Activated CD4-positive, alpha-beta T cell treated with anti-CD3 and anti-CD28 coated beads, Interleukin-2, amount 10 ng/mL, durations not matched to agents 7 days and 5 days (primary cell): ENCODE measurements at regions not wholly inside any gene's neighbourhood (a gene's known extent, or its start where the extent isn't known, plus 50 kb on each side); places are given as distances from the start of the nearest gene placed in this dataset.

Experiments
- CTCF ChIA-PET: fragments of 350-600 bp; sonication (Branson Sonifier 250); formaldehyde crosslinking; loops from one replicate; lab custom pipeline; 2021; ENCODE audit warnings: antibody characterized with exemption; lab: Charles Lee
- POLR2A ChIA-PET: fragments of 350-600 bp; sonication (Branson Sonifier 250); formaldehyde crosslinking; loops from one replicate; lab custom pipeline; 2021; ENCODE audit warnings: antibody characterized with exemption; lab: Charles Lee
- DNase-seq: peaks from one replicate; pipeline ENCODE4 v3.0.0-alpha.2; 2020
- H3K27ac Mint-ChIP-seq: one replicate; pipeline ENCODE4 v1.8.0; 2021; ENCODE audit warnings: mild to moderate bottlenecking, moderate library complexity, mixed read lengths
- H3K27me3 Mint-ChIP-seq: one replicate; pipeline ENCODE4 v1.8.0; 2021; ENCODE audit warnings: mixed read lengths
- H3K36me3 Mint-ChIP-seq: one replicate; pipeline ENCODE4 v1.8.0; 2021; ENCODE audit warnings: low read depth, mixed read lengths
- H3K4me1 Mint-ChIP-seq: one replicate; pipeline ENCODE4 v1.8.0; 2021; ENCODE audit warnings: mixed read lengths
- H3K4me3 Mint-ChIP-seq: one replicate; pipeline ENCODE4 v1.8.0; 2021; ENCODE audit warnings: mild to moderate bottlenecking, moderate library complexity, mixed read lengths
- H3K9me3 Mint-ChIP-seq: one replicate; pipeline ENCODE4 v1.8.0; 2021; ENCODE audit warnings: mixed read lengths

DNA sequence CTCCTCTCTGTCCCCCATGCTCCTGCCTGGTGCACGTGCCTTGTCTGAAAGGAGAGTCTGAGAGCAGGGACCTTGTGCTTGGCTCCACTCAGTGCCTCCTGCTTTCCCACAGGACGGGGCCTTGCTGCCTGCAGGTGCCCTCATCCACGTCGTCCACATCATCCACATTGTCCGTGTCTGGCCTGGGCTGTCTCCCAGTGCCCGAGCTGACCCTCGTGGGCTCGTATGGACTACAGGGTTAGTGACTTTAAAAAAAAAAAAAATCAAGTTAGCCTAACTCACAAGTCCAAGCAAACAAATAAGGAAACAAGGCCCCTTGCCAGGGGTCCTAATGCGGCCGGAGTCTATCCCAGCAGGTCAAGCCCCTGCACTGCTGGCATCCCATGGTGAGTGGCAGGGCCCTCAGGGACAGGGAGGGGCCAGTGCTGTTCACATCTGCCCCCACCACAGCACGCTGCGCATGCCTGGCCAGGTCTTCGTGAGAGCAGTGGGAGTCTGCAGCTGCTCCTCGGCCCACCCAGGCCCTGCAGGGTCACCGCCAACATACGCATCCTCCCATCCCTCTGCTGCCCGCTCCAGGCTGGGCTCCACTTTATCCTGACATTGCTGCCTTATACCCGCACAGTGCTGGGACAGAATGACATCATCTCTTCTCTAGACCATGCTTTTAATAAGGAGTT, 232.6 kb downstream of the NDUFA10 start:
- POLR2A ChIA-PET, result no interaction called here
- H3K9me3 Mint-ChIP-seq, result no peaks in the 10 kb centered on the region
- no peak overlapping the region for H3K27ac Mint-ChIP-seq
- H3K4me1 Mint-ChIP-seq, result no peaks in the 10 kb centered on the region
- H3K27me3 Mint-ChIP-seq, result peaks cover 5% of the 10 kb centered on the region
- H3K4me3 Mint-ChIP-seq, result no peak overlapping the region
- CTCF ChIA-PET, result interaction anchor here (0.6 kb wide), 1 partner anchor 12 kb away, joined by 4 read pairs; no protein-coding TSS in a partner anchor
- no peaks in the 10 kb centered on the region for H3K36me3 Mint-ChIP-seq
- DNase-seq, result no peak

DNA sequence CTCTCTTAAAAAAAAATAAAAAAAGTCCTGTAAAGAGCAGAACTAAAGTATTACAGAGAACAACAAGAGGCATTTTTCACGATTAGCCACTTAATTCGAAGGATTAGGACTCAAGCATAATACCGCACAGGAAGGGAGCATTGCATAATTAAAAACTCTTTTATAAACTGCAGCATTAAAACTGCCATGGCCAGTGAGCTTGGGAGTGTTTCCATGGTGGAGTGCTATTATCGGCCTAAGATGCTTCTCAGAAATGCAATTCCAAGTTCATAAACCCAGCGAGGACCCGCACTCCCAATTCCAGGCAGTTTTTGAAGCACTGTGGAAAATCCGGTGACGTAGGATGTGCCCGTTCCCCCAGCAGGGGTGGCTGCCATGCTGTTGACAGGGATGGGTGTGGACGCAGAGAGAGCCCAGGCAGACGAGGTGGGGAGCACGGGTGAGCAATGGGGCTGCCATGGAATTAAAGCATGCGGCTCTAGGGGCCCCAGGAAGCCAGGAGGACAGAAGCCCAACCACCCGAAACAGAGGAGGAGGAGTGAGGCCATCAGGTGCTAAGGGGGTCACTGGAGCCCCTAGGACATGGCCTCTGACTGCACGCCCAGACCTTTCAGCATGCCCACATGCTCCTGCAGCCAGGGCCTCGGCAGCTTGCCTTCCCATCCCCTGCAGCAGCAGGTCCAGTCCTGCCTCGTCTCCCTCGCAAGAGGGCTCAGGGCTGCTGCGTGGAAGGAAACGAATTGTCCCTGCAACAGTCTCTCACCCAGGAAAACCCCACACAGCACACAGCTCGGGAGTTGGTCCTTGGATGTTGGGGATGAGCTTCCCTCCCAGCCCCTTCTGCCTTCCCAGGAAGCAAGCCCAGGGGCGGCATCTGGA, 233.4 kb downstream of the NDUFA10 start:
- no peak for DNase-seq
- Mint-ChIP-seq H3K4me3 (no peak overlapping the region), H3K9me3 (no peaks in the 10 kb centered on the region), H3K27ac (no peak overlapping the region), H3K27me3 (no peaks in the 10 kb centered on the region), H3K4me1 (no peaks in the 10 kb centered on the region), H3K36me3 (no peaks in the 10 kb centered on the region)
- POLR2A ChIA-PET, result no interaction called here
- CTCF ChIA-PET, result interaction anchor here (0.6 kb wide), 1 partner anchor 12 kb away, joined by 4 read pairs; no protein-coding TSS in a partner anchor

GRCh38 chr2:239790721-239791120, 234.4 kb downstream of the NDUFA10 start:
- H3K4me1 Mint-ChIP-seq, result no peaks in the 10 kb centered on the region
- H3K4me3 Mint-ChIP-seq, result no peak overlapping the region
- H3K9me3 Mint-ChIP-seq, result no peaks in the 10 kb centered on the region
- no peak overlapping the region for H3K27ac Mint-ChIP-seq
- no peak for DNase-seq
- peaks cover 3% of the 10 kb centered on the region for H3K27me3 Mint-ChIP-seq
- ChIA-PET CTCF (no interaction called here), POLR2A (no interaction called here)
- H3K36me3 Mint-ChIP-seq, result no peaks in the 10 kb centered on the region

DNA sequence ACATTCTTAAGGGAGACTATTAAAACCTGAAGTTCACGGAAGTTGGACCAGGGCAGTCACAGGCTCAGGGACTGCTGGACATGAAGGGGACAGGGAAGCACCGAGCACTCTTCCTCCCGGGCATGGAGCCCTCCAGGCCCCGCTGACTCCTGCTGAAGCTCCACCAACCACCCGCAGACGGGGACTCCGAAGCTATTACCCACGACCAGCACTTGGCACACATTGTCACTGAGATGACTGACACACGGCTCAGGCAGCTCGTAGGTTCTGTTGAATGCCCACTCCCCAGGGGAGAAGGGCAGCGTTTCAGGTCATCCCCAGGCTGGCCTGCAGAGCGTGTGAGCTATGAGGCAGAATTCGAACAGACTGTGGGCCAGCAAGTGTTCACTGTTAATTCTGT, 234.8 kb downstream of the NDUFA10 start:
- H3K27me3 Mint-ChIP-seq, result peaks cover 5% of the 10 kb centered on the region
- POLR2A ChIA-PET, result no interaction called here
- H3K27ac Mint-ChIP-seq, result no peak overlapping the region
- H3K36me3 Mint-ChIP-seq, result no peaks in the 10 kb centered on the region
- no peaks in the 10 kb centered on the region for H3K4me1 Mint-ChIP-seq
- DNase-seq, result no peak
- no peak overlapping the region for H3K4me3 Mint-ChIP-seq
- H3K9me3 Mint-ChIP-seq, result no peaks in the 10 kb centered on the region
- CTCF ChIA-PET, result no interaction called here

DNA sequence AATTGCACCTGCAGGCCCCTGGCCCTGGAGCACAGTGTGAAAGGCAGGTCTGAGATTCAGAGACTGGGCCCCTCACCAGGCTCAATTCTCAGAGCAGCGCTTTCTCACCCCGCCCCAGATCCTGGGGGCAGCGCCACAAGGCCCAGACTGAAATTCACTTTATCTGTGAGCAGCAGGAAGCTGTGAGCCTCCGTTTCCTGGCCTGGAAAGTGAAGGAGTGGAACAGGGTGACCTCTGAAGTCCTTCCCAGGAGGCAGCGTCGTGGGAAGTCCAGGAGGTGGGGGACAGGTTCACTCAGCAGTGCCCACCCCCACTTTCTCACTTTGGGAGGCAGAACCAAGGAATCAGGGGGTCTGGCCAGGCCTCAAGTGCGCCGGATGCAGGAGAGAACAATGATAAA, 235.4 kb downstream of the NDUFA10 start:
- Mint-ChIP-seq H3K4me1 (no peaks in the 10 kb centered on the region), H3K36me3 (no peaks in the 10 kb centered on the region)
- POLR2A ChIA-PET, result no interaction called here

DNA sequence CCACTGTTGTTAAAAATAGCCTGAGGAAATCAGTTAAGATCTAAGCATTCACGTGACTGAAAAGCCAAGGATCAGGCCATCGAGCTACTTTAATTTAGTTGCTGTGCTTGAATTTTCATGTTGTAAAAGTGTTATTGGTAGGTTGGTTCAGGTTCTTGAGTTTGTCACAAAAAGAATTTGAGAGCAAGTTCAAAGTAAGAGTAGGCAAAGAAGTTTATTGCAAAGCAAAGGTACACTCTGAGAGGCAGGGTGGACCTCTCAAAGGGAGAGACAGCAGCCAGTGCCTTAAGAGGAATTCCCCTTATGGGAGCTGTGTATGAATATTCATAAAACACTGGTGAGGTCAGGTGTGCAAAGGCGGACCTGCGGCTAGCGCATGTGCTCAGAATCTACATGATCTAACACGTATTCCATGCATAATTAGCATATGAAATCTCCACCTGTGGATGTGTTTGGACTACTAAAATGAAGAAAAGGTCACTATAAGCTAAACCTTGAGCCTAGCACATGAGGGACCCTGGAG, 236.5 kb downstream of the NDUFA10 start:
- ChIA-PET POLR2A (no interaction called here), CTCF (interaction anchor here (1.1 kb wide), 1 partner anchor 12 kb away, joined by 3 read pairs; no protein-coding TSS in a partner anchor)
- H3K27ac Mint-ChIP-seq, result no peak overlapping the region
- no peak overlapping the region for H3K4me3 Mint-ChIP-seq
- DNase-seq, result no peak
- no peaks in the 10 kb centered on the region for H3K4me1 Mint-ChIP-seq
- peaks cover 12% of the 10 kb centered on the region for H3K27me3 Mint-ChIP-seq
- H3K9me3 Mint-ChIP-seq, result no peaks in the 10 kb centered on the region
- no peaks in the 10 kb centered on the region for H3K36me3 Mint-ChIP-seq

More for the DNA sequence above, 235.4 kb downstream of the NDUFA10 start:
- H3K9me3 Mint-ChIP-seq, result no peaks in the 10 kb centered on the region
- peaks cover 11% of the 10 kb centered on the region for H3K27me3 Mint-ChIP-seq
- CTCF ChIA-PET, result no interaction called here
- no peak overlapping the region for H3K27ac Mint-ChIP-seq
- no peak overlapping the region for H3K4me3 Mint-ChIP-seq
- DNase-seq, result no peak

GRCh38 chr2:239787538-239788050, 237.5 kb downstream of the NDUFA10 start:
- H3K27me3 Mint-ChIP-seq, result peaks cover 12% of the 10 kb centered on the region
- H3K4me1 Mint-ChIP-seq, result no peaks in the 10 kb centered on the region
- H3K27ac Mint-ChIP-seq, result no peak overlapping the region
- ChIA-PET CTCF (interaction anchor here (1.1 kb wide), 1 partner anchor 13 kb away, joined by 3 read pairs; no protein-coding TSS in a partner anchor), POLR2A (no interaction called here)
- no peak for DNase-seq
- H3K4me3 Mint-ChIP-seq, result no peak overlapping the region
- no peaks in the 10 kb centered on the region for H3K9me3 Mint-ChIP-seq
- no peaks in the 10 kb centered on the region for H3K36me3 Mint-ChIP-seq

- CTCF ChIA-PET, result no interaction called here
- Mint-ChIP-seq H3K27me3 (peaks cover 12% of the 10 kb centered on the region), H3K27ac (no peak overlapping the region), H3K4me1 (no peaks in the 10 kb centered on the region), H3K36me3 (no peaks in the 10 kb centered on the region), H3K4me3 (no peak overlapping the region), H3K9me3 (no peaks in the 10 kb centered on the region)
- POLR2A ChIA-PET, result no interaction called here
- no peak for DNase-seq
Observed at GRCh38 chr2:239786791-239787190, 238.4 kb downstream of the NDUFA10 start.

DNA sequence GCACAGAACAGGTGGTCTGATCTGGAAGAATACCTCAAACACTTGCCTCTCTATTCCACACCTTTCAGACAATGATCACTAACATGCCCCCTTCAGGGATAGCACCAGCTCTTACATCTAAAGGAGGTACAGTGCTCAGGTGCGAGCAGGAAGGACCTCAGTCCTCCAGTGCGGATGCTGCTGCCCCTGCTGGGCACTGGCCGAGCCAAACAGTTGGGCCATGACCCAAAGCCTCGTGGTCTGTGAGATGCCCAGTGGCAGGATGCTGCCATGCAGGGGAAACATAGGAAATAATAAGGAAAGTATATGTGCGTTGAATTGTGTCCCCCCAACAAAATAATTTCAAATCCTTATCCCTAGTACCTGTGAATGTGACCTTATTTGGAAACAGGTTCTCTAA, 243.7 kb downstream of the NDUFA10 start:
- ChIA-PET CTCF (no interaction called here), POLR2A (no interaction called here)
- no peak overlapping the region for H3K27ac Mint-ChIP-seq

GRCh38 chr2:239780236-239780994, 244.7 kb downstream of the NDUFA10 start:
- DNase-seq, result no peak
- H3K36me3 Mint-ChIP-seq, result no peaks in the 10 kb centered on the region
- H3K9me3 Mint-ChIP-seq, result no peaks in the 10 kb centered on the region
- peaks cover 8% of the 10 kb centered on the region for H3K27me3 Mint-ChIP-seq
- H3K4me1 Mint-ChIP-seq, result no peaks in the 10 kb centered on the region
- no peak overlapping the region for H3K4me3 Mint-ChIP-seq
- CTCF ChIA-PET, result no interaction called here
- no peak overlapping the region for H3K27ac Mint-ChIP-seq
- POLR2A ChIA-PET, result no interaction called here

More for the DNA sequence above, 243.7 kb downstream of the NDUFA10 start:
- peaks cover 12% of the 10 kb centered on the region for H3K27me3 Mint-ChIP-seq
- H3K4me1 Mint-ChIP-seq, result no peaks in the 10 kb centered on the region
- no peak for DNase-seq
- H3K9me3 Mint-ChIP-seq, result no peaks in the 10 kb centered on the region
- H3K36me3 Mint-ChIP-seq, result no peaks in the 10 kb centered on the region
- no peak overlapping the region for H3K4me3 Mint-ChIP-seq

- no peak for DNase-seq
- CTCF ChIA-PET, result no interaction called here
Observed at GRCh38 chr2:239779584-239779983, 245.6 kb downstream of the NDUFA10 start.

DNA sequence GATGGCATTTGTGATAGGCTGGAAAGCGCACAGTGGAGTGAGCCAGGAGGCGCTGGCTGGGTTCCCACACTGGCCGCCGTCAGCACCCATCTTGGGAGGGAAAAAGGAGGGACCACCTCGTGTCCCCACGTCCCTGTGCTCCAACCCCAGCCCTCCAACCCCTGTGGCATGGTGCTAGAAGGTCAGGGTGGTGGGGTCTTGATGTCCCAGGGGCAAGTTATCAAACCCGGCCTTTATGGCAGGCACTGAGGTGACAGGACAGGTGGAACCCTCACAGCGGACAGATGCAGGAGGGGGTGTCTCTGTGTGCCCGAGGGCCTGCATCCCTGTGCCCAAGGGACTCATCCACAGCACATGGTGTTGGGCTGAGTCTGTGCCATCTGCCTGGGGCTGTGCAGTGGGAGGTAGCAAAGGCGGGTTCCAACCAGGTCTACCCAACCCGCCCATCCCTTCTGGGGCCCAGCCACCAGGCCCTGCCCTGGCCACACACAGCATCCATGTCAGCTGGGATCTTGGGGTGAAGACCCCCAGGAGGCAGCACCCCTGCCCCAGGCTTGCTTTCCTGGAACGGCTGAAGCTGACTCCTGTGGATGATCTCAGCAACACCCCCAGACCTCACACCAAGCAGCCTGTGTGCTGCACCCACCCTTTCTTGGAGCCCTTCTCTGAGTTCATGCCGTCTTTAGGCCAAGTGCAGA, 246.1 kb downstream of the NDUFA10 start:
- CTCF ChIA-PET, result no interaction called here
- H3K36me3 Mint-ChIP-seq, result no peaks in the 10 kb centered on the region
- H3K9me3 Mint-ChIP-seq, result no peaks in the 10 kb centered on the region
- no peaks in the 10 kb centered on the region for H3K4me1 Mint-ChIP-seq
- POLR2A ChIA-PET, result no interaction called here
- H3K27me3 Mint-ChIP-seq, result no peaks in the 10 kb centered on the region
- no peak overlapping the region for H3K27ac Mint-ChIP-seq
- DNase-seq, result no peak
- H3K4me3 Mint-ChIP-seq, result no peak overlapping the region

More at GRCh38 chr2:239779584-239779983, 245.6 kb downstream of the NDUFA10 start:
- POLR2A ChIA-PET, result no interaction called here
- Mint-ChIP-seq H3K27ac (no peak overlapping the region), H3K4me3 (no peak overlapping the region), H3K9me3 (no peaks in the 10 kb centered on the region), H3K4me1 (no peaks in the 10 kb centered on the region), H3K27me3 (no peaks in the 10 kb centered on the region), H3K36me3 (no peaks in the 10 kb centered on the region)
